ENCODE measurements at regions not wholly inside any gene's neighbourhood (a gene's known extent, or its start where the extent isn't known, plus 50 kb on each side); places are given as distances from the start of the nearest gene placed in this dataset.
A peak's percentile ranks its signal among the peaks of the same experiment; 100 is the strongest.
"Not testable (repeated sequence)": the region's sequence is repeated elsewhere in the genome, so short reads cannot be mapped to it uniquely, and the experiment has no call there.

GRCh38 chr3:153961494-153961893, 159.7 kb upstream of the ARHGEF26 start:
- DNase-seq (ENCODE audit: low spot score) (no peak), FAIRE-seq (no peak)

GRCh38 chr3:153963012-153963411, 158.2 kb upstream of the ARHGEF26 start:
- FAIRE-seq = no peak

GRCh38 chr3:153967260-153967659, 153.9 kb upstream of the ARHGEF26 start:
- peak; percentile 11 for DNase-seq (ENCODE audit: low spot score)
- FAIRE-seq = no peak

More at GRCh38 chr3:153963012-153963411, 158.2 kb upstream of the ARHGEF26 start:
- no peak for DNase-seq (ENCODE audit: low spot score)

- FAIRE-seq = no peak
- no peak for DNase-seq (ENCODE audit: low spot score)
These were observed 151.1 kb upstream of the ARHGEF26 start for GRCh38 chr3:153970047-153970446.

- DNase-seq (ENCODE audit: low spot score) (peak; percentile 12), FAIRE-seq (no peak)
These were observed 150.3 kb upstream of the ARHGEF26 start for GRCh38 chr3:153970741-153971347.

- DNase-seq (ENCODE audit: low spot score) (no peak), FAIRE-seq (no peak)
These were observed 148.3 kb upstream of the ARHGEF26 start for GRCh38 chr3:153972862-153973261.

- no peak for FAIRE-seq
- DNase-seq (ENCODE audit: low spot score) = no peak
These were observed 147.4 kb upstream of the ARHGEF26 start for GRCh38 chr3:153973722-153974265.

- no peak for FAIRE-seq
- no peak for DNase-seq (ENCODE audit: low spot score)
These were observed 146.6 kb upstream of the ARHGEF26 start for GRCh38 chr3:153974614-153975013.

- DNase-seq (ENCODE audit: low spot score) = no peak
- FAIRE-seq = no peak
These were observed 144.2 kb upstream of the ARHGEF26 start for GRCh38 chr3:153976891-153977554.

- FAIRE-seq (no peak), DNase-seq (ENCODE audit: low spot score) (no peak)
These were observed 143.2 kb upstream of the ARHGEF26 start for GRCh38 chr3:153978006-153978405.

GRCh38 chr3:153979418-153980251, 141.6 kb upstream of the ARHGEF26 start:
- FAIRE-seq (no peak), DNase-seq (ENCODE audit: low spot score) (no peak)

GRCh38 chr3:153980252-153980590, 141.0 kb upstream of the ARHGEF26 start:
- FAIRE-seq = no peak
- no peak for DNase-seq (ENCODE audit: low spot score)

GRCh38 chr3:153997364-153997763, 123.8 kb upstream of the ARHGEF26 start:
- DNase-seq (ENCODE audit: low spot score); FAIRE-seq: not testable (repeated sequence)

GRCh38 chr3:154003649-154004048, 117.5 kb upstream of the ARHGEF26 start:
- DNase-seq (ENCODE audit: low spot score) (no peak), FAIRE-seq (no peak)

- FAIRE-seq = no peak
- DNase-seq (ENCODE audit: low spot score) = no peak
These were observed 110.2 kb upstream of the ARHGEF26 start for GRCh38 chr3:154011036-154011435.

GRCh38 chr3:154013736-154014135, 107.5 kb upstream of the ARHGEF26 start:
- DNase-seq (ENCODE audit: low spot score) = no peak

GRCh38 chr3:154015307-154015706, 105.9 kb upstream of the ARHGEF26 start:
- FAIRE-seq (no peak), DNase-seq (ENCODE audit: low spot score) (no peak)

More at GRCh38 chr3:154013736-154014135, 107.5 kb upstream of the ARHGEF26 start:
- no peak for FAIRE-seq

GRCh38 chr3:154018100-154018696, 103.0 kb upstream of the ARHGEF26 start:
- FAIRE-seq (peak; percentile 52), DNase-seq (ENCODE audit: low spot score) (peak; percentile 35)

GRCh38 chr3:154022606-154023005, 98.6 kb upstream of the ARHGEF26 start:
- FAIRE-seq (no peak), DNase-seq (ENCODE audit: low spot score) (no peak)

- DNase-seq (ENCODE audit: low spot score) (no peak), FAIRE-seq (no peak)
These were observed 98.0 kb upstream of the ARHGEF26 start for GRCh38 chr3:154023148-154023547.

GRCh38 chr3:154025007-154025406, 96.2 kb upstream of the ARHGEF26 start:
- DNase-seq (ENCODE audit: low spot score) (no peak), FAIRE-seq (no peak)

GRCh38 chr3:154029926-154030325, 91.3 kb upstream of the ARHGEF26 start:
- DNase-seq (ENCODE audit: low spot score) = no peak
- FAIRE-seq = no peak

All from urothelium cell line (cell line).